Panc1 (cell line): ENCODE measurements at regions not wholly inside any gene's neighbourhood (a gene's known extent, or its start where the extent isn't known, plus 50 kb on each side); places are given as distances from the start of the nearest gene placed in this dataset.

Experiments
- ATAC-seq: fragments of 200-7000 bp; cut with Tn5 transposase; 2 replicates; pipeline ENCODE4 v1.9.1; 2020; ENCODE audit warnings: mild to moderate bottlenecking, moderate library complexity
- BruUV-seq: library from RNA; stranded (reverse); fragments of 400-500 nt; replicated peaks from 2 replicates; lab custom pipeline; 2021; lab: Mats Ljungman, UMichigan
- CTCF ChIA-PET: fragments of 300-600 bp; sonication (Branson Sonifier 250); formaldehyde crosslinking; loops from one replicate; lab custom pipeline; 2022; ENCODE audit warnings: antibody characterized with exemption; lab: Charles Lee
- POLR2A ChIA-PET: fragments of 300-600 bp; sonication (Branson Sonifier 250); formaldehyde crosslinking; loops from one replicate; lab custom pipeline; 2022; ENCODE audit warnings: antibody characterized with exemption; lab: Charles Lee
- DNase-seq: peaks from one replicate; pipeline ENCODE4 v3.0.0-alpha.2; 2010; ENCODE audit warnings: low read depth, low spot score
- H3K27ac ChIP-seq: 2 replicates; pipeline ENCODE4 v1.5.1; 2011; ENCODE audit warnings: mild to moderate bottlenecking, low read length, inconsistent platforms
- H3K27me3 ChIP-seq: fragments of 200-500 bp; sonication (Bioruptor generic); 2 replicates; pipeline ENCODE4 v1.6.0; 2014; ENCODE audit warnings: low read length, inconsistent platforms; ENCODE audit not compliant: control insufficient read depth, insufficient read depth
- H3K36me3 ChIP-seq: fragments of 200-500 bp; sonication (Bioruptor generic); 2 replicates; pipeline ENCODE4 v1.5.1; 2014; ENCODE audit warnings: inconsistent platforms, mild to moderate bottlenecking, low read length, moderate library complexity; ENCODE audit not compliant: control insufficient read depth, insufficient read depth
- H3K4me1 ChIP-seq: 2 replicates; pipeline ENCODE4 v1.5.1; 2011; ENCODE audit warnings: inconsistent platforms, mild to moderate bottlenecking, low read length, moderate library complexity; ENCODE audit not compliant: control insufficient read depth, insufficient read depth
- H3K4me3 ChIP-seq, 2 experiments: 2 replicates each; pipeline ENCODE4 v1.5.1; 2011 to 2012; ENCODE audit warnings: low read depth in 2 of 2, low read length in 2 of 2, mild to moderate bottlenecking in 2 of 2, inconsistent platforms in 1 of 2, moderate library complexity in 1 of 2
- H3K9me3 ChIP-seq: fragments of 200-500 bp; sonication (Bioruptor generic); 2 replicates; pipeline ENCODE4 v1.5.1; 2014; ENCODE audit warnings: low read depth, mild to moderate bottlenecking, inconsistent platforms, low read length, moderate library complexity; ENCODE audit not compliant: control insufficient read depth, insufficient read depth
- POLR2AphosphoS5 ChIP-seq: IDR thresholded peaks from 2 replicates; pipeline ENCODE4 v1.6.1; 2012; ENCODE audit warnings: mild to moderate bottlenecking, low read depth, low read length, moderate library complexity
- REST ChIP-seq, 2 experiments: IDR thresholded peaks; 2 replicates each; pipeline ENCODE4 v1.6.1; 2011 to 2012; ENCODE audit warnings: low read depth in 2 of 2, control low read depth in 1 of 2, low read length in 1 of 2, mild to moderate bottlenecking in 1 of 2, moderate library complexity in 1 of 2; ENCODE audit not compliant: insufficient read depth in 1 of 2
- SIN3A ChIP-seq: IDR thresholded peaks from 2 replicates; pipeline ENCODE4 v1.6.1; 2012; ENCODE audit warnings: low read depth, mild to moderate bottlenecking, low read length, moderate library complexity, borderline replicate concordance; ENCODE audit not compliant: insufficient read depth
- TCF7L2 ChIP-seq: IDR thresholded peaks from 2 replicates; pipeline ENCODE4 v1.6.1; 2011; ENCODE audit warnings: mild to moderate bottlenecking, low read depth, low read length, inconsistent platforms
- in situ Hi-C: cut with HindIII; loops from 2 replicates; pipeline ENCODE4 v1.10.0; 2016; ENCODE audit warnings: low sequenced_read_pairs, low pct_unique_long_range_greater_than_20kb
- intact Hi-C: fragments of 100-400 bp; cut with micrococcal nuclease; formaldehyde crosslinking; loops from one replicate; pipeline ENCODE4 v1.10.0; 2022; ENCODE audit not compliant: unreplicated experiment
- TF ChIP-seq, protein P1 (sequence below): fragments of 450-650 bp; IDR thresholded peaks from 2 replicates; pipeline ENCODE4 v1.5.1; 2017; ENCODE audit warnings: mild to moderate bottlenecking

DNA sequence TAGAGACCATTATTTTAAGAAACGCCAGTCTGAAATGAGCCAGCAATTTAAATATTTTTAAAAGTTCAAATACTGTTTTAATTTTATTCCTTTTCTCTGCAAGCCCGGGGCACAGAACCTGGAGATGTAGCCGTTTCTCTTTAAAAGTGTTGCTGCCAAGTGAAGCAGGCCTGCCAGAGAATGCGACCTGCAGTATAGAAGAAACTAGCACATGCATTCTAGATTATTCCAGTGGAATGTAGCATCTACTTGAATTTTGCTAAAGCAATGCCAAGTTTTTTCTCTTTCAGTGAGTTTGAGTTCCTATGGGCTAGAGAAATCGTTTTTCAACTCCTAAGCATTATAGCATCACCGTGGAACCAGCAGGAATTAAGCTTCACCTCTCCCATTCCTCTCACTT, 101.3 kb downstream of the QRSL1 start:
- TF ChIP-seq POLR2AphosphoS5 = no peak
- TF ChIP-seq TCF7L2 = no peak
- TF ChIP-seq, protein P1, sequence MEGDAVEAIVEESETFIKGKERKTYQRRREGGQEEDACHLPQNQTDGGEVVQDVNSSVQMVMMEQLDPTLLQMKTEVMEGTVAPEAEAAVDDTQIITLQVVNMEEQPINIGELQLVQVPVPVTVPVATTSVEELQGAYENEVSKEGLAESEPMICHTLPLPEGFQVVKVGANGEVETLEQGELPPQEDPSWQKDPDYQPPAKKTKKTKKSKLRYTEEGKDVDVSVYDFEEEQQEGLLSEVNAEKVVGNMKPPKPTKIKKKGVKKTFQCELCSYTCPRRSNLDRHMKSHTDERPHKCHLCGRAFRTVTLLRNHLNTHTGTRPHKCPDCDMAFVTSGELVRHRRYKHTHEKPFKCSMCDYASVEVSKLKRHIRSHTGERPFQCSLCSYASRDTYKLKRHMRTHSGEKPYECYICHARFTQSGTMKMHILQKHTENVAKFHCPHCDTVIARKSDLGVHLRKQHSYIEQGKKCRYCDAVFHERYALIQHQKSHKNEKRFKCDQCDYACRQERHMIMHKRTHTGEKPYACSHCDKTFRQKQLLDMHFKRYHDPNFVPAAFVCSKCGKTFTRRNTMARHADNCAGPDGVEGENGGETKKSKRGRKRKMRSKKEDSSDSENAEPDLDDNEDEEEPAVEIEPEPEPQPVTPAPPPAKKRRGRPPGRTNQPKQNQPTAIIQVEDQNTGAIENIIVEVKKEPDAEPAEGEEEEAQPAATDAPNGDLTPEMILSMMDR = no peak
- TF ChIP-seq SIN3A = no peak
- TF ChIP-seq REST (IDR thresholded peaks at IDR 0.05; ENCODE audit: insufficient read depth in 1 of 2, low read depth in 2 of 2, low read length in 1 of 2) = no peak
- no peaks in the 10 kb centered on the region for H3K4me1 ChIP-seq
- intact Hi-C loops = no loop called here
- H3K9me3 ChIP-seq = no peaks in the 10 kb centered on the region
- ChIA-PET CTCF (no interaction called here), POLR2A (interaction anchor here (0.7 kb wide), 1 partner anchor 57 kb away, joined by 4 read pairs; no protein-coding TSS in a partner anchor)
- no peaks in the 10 kb centered on the region; the same call in 1 of the 2 replicates for H3K27me3 ChIP-seq
- no peak overlapping the region for H3K4me3 ChIP-seq
- no peaks in the 10 kb centered on the region for H3K36me3 ChIP-seq
- DNase-seq = no peak
- ATAC-seq = no peak
- BruUV-seq = no TSS peak
- in situ Hi-C loops = no loop called here
- no peak overlapping the region for H3K27ac ChIP-seq

DNA sequence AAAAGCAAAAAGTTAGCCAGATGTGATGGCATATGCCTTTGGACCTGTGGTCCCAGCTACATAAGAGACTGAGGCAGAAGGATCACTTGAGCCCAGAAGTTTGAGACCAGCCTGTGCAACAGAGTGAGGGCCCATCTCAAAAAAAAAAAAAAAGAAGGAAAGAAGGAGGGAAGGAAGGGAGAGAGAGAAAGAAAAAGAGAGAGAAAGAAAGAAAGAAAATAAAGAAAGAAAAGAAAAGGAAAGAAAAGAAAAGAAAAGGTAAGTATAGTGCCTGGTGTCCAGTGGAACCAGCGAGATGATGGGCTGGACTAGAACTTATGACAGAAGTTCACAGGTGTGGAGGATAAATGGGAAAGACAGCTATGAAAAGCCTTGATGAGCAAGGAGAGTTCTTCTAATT, 100.9 kb downstream of the QRSL1 start:
- Histone ChIP-seq H3K36me3 (no peaks in the 10 kb centered on the region), H3K4me1 (no peaks in the 10 kb centered on the region), H3K27me3 (no peaks in the 10 kb centered on the region; the same call in 1 of the 2 replicates), H3K4me3 (no peak overlapping the region), H3K27ac (no peak overlapping the region), H3K9me3 (no peaks in the 10 kb centered on the region)
- DNase-seq (no peak), ATAC-seq (no peak)
- no TSS peak for BruUV-seq
- intact Hi-C loops (no loop called here), in situ Hi-C loops (no loop called here)
- CTCF ChIA-PET = no interaction called here
- no peak for TF ChIP-seq TCF7L2
- no peak for TF ChIP-seq REST (IDR thresholded peaks at IDR 0.05; ENCODE audit: insufficient read depth in 1 of 2, low read depth in 2 of 2, low read length in 1 of 2)
- TF ChIP-seq, protein P1 = no peak
- POLR2A ChIA-PET = interaction anchor here (0.7 kb wide), 1 partner anchor 57 kb away, joined by 4 read pairs; no protein-coding TSS in a partner anchor
